GM19397 (cell line): ENCODE measurements at regions not wholly inside any gene's neighbourhood (a gene's known extent, or its start where the extent isn't known, plus 50 kb on each side); places are given as distances from the start of the nearest gene placed in this dataset.
"Not testable (repeated sequence)": the region's sequence is repeated elsewhere in the genome, so short reads cannot be mapped to it uniquely, and the experiment has no call there.

Experiments
- ATAC-seq: cut with Tn5 transposase; IDR thresholded peaks from one replicate; pipeline ENCODE4 v1.9.1; 2021; ENCODE audit warnings: mild to moderate bottlenecking, moderate library complexity; ENCODE audit not compliant: unreplicated experiment

GRCh38 chr18:51447351-51448342, 250.2 kb upstream of the MEX3C start:
- no peak for ATAC-seq

GRCh38 chr18:51448949-51449348, 251.5 kb upstream of the MEX3C start:
- ATAC-seq: no peak

- no peak for ATAC-seq
Observed at GRCh38 chr18:51453594-51453993, 256.1 kb upstream of the MEX3C start.

- no peak for ATAC-seq
Observed at GRCh38 chr18:51458861-51459260, 261.4 kb upstream of the MEX3C start.

GRCh38 chr18:51461956-51462355, 264.5 kb upstream of the MEX3C start:
- ATAC-seq: no peak

- no peak for ATAC-seq
Observed at GRCh38 chr18:51463483-51464136, 266.1 kb upstream of the MEX3C start.

- no peak for ATAC-seq
Observed at GRCh38 chr18:51478908-51479307, 281.4 kb upstream of the MEX3C start.

GRCh38 chr18:51479736-51480135, 282.3 kb upstream of the MEX3C start:
- ATAC-seq: no peak

- ATAC-seq: no peak
Observed at GRCh38 chr18:51480407-51481261, 283.2 kb upstream of the MEX3C start.

- ATAC-seq: no peak
Observed at GRCh38 chr18:51486735-51487366, 289.4 kb upstream of the MEX3C start.

- no peak for ATAC-seq
Observed at GRCh38 chr18:51490417-51490816, 292.9 kb upstream of the MEX3C start.

- no peak for ATAC-seq
Observed at GRCh38 chr18:51490860-51491259, 293.4 kb upstream of the MEX3C start.

- ATAC-seq: no peak
Observed at GRCh38 chr18:51491678-51492372, 294.3 kb upstream of the MEX3C start.

GRCh38 chr18:51498085-51498855, 300.8 kb upstream of the MEX3C start:
- no peak for ATAC-seq

GRCh38 chr18:51503351-51503750, 305.9 kb upstream of the MEX3C start:
- no peak for ATAC-seq

- ATAC-seq: no peak
Observed at GRCh38 chr18:51506811-51507210, 309.3 kb upstream of the MEX3C start.

GRCh38 chr18:51508410-51508809, 310.9 kb upstream of the MEX3C start:
- not testable (repeated sequence) for ATAC-seq

- ATAC-seq: no peak
Observed at GRCh38 chr18:51510020-51510419, 312.5 kb upstream of the MEX3C start.

- ATAC-seq: no peak
Observed at GRCh38 chr18:51513517-51513916, 316.0 kb upstream of the MEX3C start.
